Fibroblast of mammary gland (primary cell): ENCODE measurements at regions not wholly inside any gene's neighbourhood (a gene's known extent, or its start where the extent isn't known, plus 50 kb on each side); places are given as distances from the start of the nearest gene placed in this dataset.

Source experiments
- DNase-seq: peaks from one replicate; pipeline ENCODE4 v3.0.0-alpha.2; 2010; ENCODE audit warnings: low read depth
- H3K4me3 ChIP-seq: 2 replicates; pipeline ENCODE4 v1.5.1; 2011; ENCODE audit warnings: low read depth, mild to moderate bottlenecking, low read length, moderate library complexity; ENCODE audit not compliant: control insufficient read depth
- TF ChIP-seq, protein P1 (sequence below): conservative IDR thresholded peaks from 2 replicates; pipeline ENCODE4 v1.5.1; 2011; ENCODE audit warnings: low read depth, low read length, inconsistent platforms; ENCODE audit not compliant: control insufficient read depth, insufficient read depth

GRCh38 chr10:89829262-89829886, 128.0 kb downstream of the KIF20B start:
- DNase-seq = no peak
- TF ChIP-seq, protein P1, sequence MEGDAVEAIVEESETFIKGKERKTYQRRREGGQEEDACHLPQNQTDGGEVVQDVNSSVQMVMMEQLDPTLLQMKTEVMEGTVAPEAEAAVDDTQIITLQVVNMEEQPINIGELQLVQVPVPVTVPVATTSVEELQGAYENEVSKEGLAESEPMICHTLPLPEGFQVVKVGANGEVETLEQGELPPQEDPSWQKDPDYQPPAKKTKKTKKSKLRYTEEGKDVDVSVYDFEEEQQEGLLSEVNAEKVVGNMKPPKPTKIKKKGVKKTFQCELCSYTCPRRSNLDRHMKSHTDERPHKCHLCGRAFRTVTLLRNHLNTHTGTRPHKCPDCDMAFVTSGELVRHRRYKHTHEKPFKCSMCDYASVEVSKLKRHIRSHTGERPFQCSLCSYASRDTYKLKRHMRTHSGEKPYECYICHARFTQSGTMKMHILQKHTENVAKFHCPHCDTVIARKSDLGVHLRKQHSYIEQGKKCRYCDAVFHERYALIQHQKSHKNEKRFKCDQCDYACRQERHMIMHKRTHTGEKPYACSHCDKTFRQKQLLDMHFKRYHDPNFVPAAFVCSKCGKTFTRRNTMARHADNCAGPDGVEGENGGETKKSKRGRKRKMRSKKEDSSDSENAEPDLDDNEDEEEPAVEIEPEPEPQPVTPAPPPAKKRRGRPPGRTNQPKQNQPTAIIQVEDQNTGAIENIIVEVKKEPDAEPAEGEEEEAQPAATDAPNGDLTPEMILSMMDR = no peak

DNA sequence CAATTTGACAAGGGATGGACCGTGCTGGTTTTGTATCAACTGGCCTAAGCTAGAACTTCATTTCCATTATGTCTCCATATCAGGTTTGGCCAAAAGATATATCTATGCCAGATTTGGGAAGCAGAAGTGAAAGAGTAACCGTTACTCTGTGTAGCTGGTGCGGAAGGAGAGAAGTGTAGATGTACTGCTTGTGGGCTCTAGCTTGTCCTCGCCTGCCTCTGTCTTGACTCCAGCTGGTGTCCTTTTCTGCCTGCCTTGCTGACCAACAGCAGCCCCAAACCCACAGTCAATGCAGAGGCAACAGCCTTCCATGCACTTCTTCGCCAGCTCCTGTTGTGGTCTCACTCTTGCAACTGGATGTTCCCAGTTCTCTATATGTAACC, 128.5 kb downstream of the KIF20B start:
- DNase-seq = no peak
- no peak overlapping the region for H3K4me3 ChIP-seq
- TF ChIP-seq, protein P1 = no peak

More at GRCh38 chr10:89829262-89829886, 128.0 kb downstream of the KIF20B start:
- no peak overlapping the region for H3K4me3 ChIP-seq

- no peak overlapping the region for H3K4me3 ChIP-seq
- TF ChIP-seq, protein P1 = no peak
- no peak for DNase-seq
Observed at GRCh38 chr10:89830624-89831023, 129.2 kb downstream of the KIF20B start.

- DNase-seq = no peak
- H3K4me3 ChIP-seq = peak overlapping the region; percentile 51
- TF ChIP-seq, protein P1 = no peak
Observed at GRCh38 chr10:89836840-89837164, 135.4 kb downstream of the KIF20B start.

DNA sequence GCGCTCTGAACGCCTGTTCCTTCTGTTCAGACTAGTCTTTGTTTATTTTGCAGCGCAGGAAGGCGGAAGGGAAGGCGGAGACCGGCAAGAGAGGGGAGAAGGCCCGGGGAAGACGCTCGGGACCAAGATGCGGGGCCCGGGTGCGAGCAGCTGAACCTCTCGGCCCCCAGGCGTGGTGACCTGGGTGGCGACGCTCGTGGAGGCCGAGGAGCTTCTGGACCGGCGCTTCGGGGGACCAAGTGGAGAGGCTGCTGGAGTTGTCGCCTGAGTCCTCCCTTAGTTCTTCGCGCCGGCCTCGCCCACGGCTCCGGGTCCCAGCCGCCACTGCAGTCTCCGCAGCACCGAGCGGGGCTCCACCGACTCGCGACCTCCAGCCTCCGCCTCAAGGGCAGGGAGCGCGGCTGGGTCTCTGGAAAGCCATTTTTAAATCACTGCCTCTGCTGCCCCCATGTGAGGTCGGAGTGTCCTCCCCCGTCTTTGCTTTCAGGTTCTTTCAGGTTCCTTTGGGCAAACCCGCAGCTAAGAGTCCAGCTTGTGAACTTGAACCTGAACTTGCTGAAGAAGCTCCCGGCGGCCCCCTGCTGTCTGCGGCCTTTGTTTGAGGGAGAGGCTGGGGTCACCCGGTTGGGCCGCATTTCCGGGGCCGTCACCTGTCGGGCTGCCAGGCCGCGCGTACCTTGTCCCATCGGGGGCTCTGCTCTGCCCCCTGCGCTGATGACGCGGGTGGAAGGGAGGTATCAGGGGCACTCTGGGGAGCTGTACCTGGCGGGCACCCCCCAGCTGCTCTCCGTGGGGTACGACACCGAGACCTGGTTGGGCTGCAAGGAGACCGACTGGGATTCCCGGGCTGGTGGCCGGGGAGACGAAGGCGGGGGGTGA, 136.0 kb downstream of the KIF20B start:
- TF ChIP-seq, protein P1 = no peak
- peak; percentile 16 for DNase-seq
- H3K4me3 ChIP-seq = peak overlapping the region; percentile 51

DNA sequence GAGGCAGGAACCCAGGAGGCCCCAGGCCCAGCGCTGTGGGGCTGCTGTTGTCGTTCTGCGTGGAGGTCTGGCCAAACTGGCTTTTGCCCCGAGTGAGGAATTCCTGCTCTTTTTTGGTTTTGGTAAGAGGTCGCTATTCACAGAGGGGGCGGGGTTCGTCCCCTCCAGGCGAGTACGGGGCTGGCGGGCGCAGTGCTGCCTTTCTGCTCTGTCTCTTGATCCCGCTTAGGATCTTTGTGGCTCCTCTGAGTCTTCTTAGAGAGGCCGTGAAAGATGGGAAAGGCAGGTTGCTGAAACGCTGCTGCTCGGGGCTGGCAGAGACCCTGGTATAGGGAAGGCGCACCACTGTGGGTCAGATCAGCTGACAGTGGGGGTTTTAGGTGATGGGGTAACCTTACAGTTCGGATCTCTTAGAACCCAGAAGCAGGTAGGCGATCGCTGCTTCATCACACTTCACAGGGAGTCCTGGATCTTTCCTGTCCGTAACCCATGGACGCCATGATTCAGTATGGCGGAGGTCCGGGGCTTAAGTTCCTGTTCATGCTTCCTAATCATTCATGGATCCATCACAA, 136.7 kb downstream of the KIF20B start:
- DNase-seq = no peak
- TF ChIP-seq, protein P1 = no peak
- H3K4me3 ChIP-seq = peak overlapping the region; percentile 51
